Ishikawa (cell line): ENCODE measurements at regions not wholly inside any gene's neighbourhood (a gene's known extent, or its start where the extent isn't known, plus 50 kb on each side); places are given as distances from the start of the nearest gene placed in this dataset.

Experiments
- CEBPB ChIP-seq: IDR thresholded peaks from 2 replicates; pipeline ENCODE4 v1.6.1; 2012
- CREB1 ChIP-seq: IDR thresholded peaks from 2 replicates; pipeline ENCODE4 v1.6.1; 2012; ENCODE audit warnings: low read depth
- EGR1 ChIP-seq: IDR thresholded peaks from 2 replicates; pipeline ENCODE4 v1.6.1; 2012
- EP300 ChIP-seq: IDR thresholded peaks from 2 replicates; pipeline ENCODE4 v1.6.1; 2012; ENCODE audit warnings: borderline replicate concordance
- FOXM1 ChIP-seq: IDR thresholded peaks from 2 replicates; pipeline ENCODE4 v1.6.1; 2012; ENCODE audit warnings: low read depth, borderline replicate concordance
- NFIC ChIP-seq: IDR thresholded peaks from 2 replicates; pipeline ENCODE4 v1.6.1; 2012
- RAD21 ChIP-seq: IDR thresholded peaks from 2 replicates; pipeline ENCODE4 v1.6.1; 2012; ENCODE audit warnings: low read depth
- REST ChIP-seq: IDR thresholded peaks from 2 replicates; pipeline ENCODE4 v1.6.1; 2012; ENCODE audit warnings: low read depth, mild to moderate bottlenecking
- TAF1 ChIP-seq: IDR thresholded peaks from 2 replicates; pipeline ENCODE4 v1.6.1; 2012; ENCODE audit warnings: low read depth, mild to moderate bottlenecking
- TCF12 ChIP-seq: IDR thresholded peaks from 2 replicates; pipeline ENCODE4 v1.6.1; 2012; ENCODE audit warnings: low read depth
- TEAD4 ChIP-seq: IDR thresholded peaks from 2 replicates; pipeline ENCODE4 v1.6.1; 2012
- USF1 ChIP-seq: IDR thresholded peaks from 2 replicates; pipeline ENCODE4 v1.6.1; 2012
- YY1 ChIP-seq: IDR thresholded peaks from 2 replicates; pipeline ENCODE4 v1.6.1; 2012; ENCODE audit warnings: low read depth
- ZBTB7A ChIP-seq: IDR thresholded peaks from 2 replicates; pipeline ENCODE4 v1.6.1; 2012; ENCODE audit warnings: low read depth
- TF ChIP-seq, protein P1 (sequence below): IDR thresholded peaks from 2 replicates; pipeline ENCODE4 v1.6.1; 2012

- TF ChIP-seq TAF1 (no peak), FOXM1 (no peak), ZBTB7A (no peak), TEAD4 (no peak), NFIC (no peak), RAD21 (no peak), USF1 (no peak), EP300 (no peak), CREB1 (no peak), TCF12 (no peak)
Observed at GRCh38 chr22:22752556-22753477, 108.4 kb downstream of the GGTLC2 start.

GRCh38 chr22:22753526-22754267 is 109.3 kb downstream of the GGTLC2 start:
- TF ChIP-seq TAF1 = no peak
- TF ChIP-seq RAD21 = peak; percentile 48; the same call in 1 of the 2 replicates

DNA sequence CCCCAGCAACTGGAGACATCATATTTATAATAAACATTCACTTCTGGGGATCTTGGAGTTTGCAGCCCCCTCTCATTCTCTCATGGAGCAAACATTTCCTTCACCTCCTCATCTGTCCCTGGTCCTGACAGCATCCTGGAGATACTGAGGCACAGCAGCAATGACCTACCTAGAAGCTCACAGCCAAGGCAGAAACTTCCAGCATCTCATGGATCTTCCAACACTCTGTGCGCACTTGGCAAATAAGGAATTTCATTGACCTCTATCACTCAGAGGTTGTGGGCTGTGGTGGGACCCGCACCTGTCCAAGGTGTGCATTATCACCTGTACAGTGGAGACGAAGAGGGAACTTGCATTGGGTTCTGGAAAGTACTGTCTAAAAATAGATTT is 109.8 kb downstream of the GGTLC2 start:
- TF ChIP-seq EP300 = no peak
- no peak for TF ChIP-seq TAF1
- no peak for TF ChIP-seq RAD21
- TF ChIP-seq TEAD4 = no peak
- no peak for TF ChIP-seq REST
- TF ChIP-seq CEBPB = no peak
- TF ChIP-seq NFIC = no peak
- no peak for TF ChIP-seq YY1
- no peak for TF ChIP-seq TCF12
- no peak for TF ChIP-seq FOXM1
- TF ChIP-seq EGR1 = no peak

- TF ChIP-seq YY1 (no peak), TCF12 (no peak), USF1 (no peak), ZBTB7A (no peak), CREB1 (no peak), EGR1 (no peak), CEBPB (no peak), TEAD4 (no peak), FOXM1 (no peak), REST (no peak), RAD21 (no peak), NFIC (no peak), TAF1 (no peak), EP300 (no peak)
- TF ChIP-seq, protein P1, sequence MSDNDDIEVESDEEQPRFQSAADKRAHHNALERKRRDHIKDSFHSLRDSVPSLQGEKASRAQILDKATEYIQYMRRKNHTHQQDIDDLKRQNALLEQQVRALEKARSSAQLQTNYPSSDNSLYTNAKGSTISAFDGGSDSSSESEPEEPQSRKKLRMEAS = no peak
Observed at GRCh38 chr22:22754961-22755777, 110.8 kb downstream of the GGTLC2 start.

DNA sequence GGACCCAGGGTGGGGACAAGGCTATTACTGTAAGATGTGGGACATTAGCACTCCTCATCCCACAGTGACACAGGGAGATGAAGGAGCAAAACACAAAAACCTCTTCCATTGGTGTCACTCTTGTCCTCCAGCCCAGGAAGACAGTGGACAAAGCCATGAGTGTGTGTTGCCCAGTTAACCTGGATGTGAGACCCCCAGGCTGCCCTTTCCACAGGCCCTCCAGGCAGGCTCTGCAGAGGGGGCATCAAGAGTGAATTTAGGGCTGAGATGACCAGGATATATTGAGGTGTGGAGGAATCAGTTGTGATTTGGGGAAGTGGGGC is 111.3 kb downstream of the GGTLC2 start:
- TF ChIP-seq USF1 (no peak), REST (no peak), ZBTB7A (no peak), TAF1 (no peak), CREB1 (no peak), TCF12 (no peak)
